T-helper 22 cell (primary cell): ENCODE measurements at regions not wholly inside any gene's neighbourhood (a gene's known extent, or its start where the extent isn't known, plus 50 kb on each side); places are given as distances from the start of the nearest gene placed in this dataset.

Experiments
- DNase-seq: peaks from one replicate; pipeline ENCODE4 v3.0.0-alpha.2; 2020; ENCODE audit warnings: low read depth

DNA sequence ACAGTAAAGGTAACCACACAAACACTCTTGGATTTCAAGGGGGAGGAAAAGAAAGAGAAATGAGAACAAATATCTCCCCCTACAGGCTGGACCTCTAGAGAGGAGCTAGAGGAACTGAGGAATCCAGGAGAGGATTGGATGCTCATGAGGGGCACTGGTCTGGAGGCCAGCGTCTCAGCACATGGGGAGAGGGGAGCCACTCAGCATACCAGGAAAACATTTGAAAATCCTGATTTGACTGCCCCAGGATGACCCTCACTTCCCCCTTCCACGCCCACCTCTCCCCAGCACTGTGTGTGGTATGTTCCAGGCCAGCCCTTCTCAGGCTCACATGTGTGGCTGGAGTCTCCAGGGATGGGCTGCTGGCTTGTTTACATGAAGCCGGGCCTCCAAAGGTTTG, 396.8 kb upstream of the ID2 start:
- DNase-seq, result no peak

DNA sequence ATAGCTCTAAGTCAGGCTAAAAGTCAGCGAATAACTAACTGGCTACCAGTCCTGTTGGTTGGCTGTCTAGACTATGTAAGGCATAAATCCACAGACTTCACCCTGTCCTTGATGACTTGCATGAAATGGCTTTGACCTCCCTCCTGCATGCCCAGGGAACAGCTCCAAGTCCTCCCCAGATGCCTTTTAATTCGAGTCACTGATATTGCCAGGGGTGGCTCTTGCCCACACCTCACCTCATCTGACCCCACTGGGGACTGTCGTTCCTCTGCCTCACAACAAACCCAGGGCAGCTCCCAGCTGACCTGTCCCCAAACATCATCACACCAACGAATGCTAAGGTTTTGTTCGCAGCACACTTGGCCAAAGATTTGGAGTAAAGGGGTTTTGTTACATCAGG, 396.0 kb upstream of the ID2 start:
- DNase-seq, result no peak

DNA sequence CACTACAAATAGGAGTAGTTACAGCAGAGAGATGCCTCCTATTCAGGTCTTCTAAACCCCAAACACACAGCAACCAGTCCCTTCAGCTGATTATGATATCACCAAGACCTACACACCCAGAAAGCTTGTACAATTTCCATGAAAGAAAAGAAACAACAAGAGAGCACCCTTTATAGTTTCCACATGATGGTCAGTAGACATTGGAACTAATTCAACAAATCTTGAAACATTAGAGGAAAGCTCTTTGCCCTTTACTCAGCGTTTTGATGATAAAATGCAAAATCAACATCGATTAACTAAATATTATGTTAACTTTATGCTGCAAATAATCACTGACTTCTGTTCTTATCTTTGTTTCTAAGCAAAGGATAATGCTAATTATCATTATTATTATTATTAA, 393.6 kb upstream of the ID2 start:
- DNase-seq, result no peak

DNA sequence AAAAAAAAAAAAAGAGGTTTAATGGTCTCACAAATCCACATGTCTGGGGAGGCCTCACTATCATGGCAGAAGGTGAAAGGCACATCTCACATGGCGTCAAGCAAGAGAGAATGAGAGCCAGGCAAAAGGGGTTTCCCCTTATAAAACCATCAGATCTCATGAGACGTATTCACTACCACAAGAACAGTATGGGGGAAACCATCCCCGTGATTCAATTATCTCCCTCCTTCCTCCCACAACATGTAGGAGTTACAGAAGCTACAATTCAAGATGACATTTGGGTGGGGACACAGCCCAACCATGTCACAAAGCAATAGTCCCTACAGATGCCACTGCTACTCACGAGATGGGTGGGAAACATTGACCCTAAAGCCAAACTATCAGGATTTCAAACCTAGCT, 392.7 kb upstream of the ID2 start:
- DNase-seq, result no peak

DNA sequence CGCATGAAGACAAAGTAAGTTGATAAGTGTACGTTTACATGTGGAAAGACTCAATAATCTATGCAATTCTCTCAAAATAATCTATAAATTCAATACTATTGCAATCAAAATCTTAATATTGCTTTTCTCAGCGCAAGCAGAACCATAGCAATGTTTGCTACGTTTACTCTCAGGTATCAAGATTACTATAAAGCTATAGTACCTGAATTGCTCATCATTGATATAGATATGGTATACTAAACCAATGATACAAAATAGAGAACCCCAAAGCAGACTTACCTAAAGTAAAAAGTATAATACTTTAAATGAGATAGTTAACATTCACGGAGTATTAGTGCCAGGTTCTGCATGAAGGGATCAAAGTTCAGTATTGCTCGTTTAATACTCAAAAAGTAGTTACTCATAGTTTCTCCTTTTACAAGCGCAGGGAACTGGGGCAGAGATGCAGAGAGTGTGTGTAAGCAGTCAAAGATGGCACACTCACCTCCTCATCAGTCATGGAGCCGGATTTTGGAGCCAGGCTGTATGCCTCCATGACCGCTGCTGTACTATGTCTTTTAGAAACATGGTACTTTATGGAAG, 391.0 kb upstream of the ID2 start:
- DNase-seq, result no peak

DNA sequence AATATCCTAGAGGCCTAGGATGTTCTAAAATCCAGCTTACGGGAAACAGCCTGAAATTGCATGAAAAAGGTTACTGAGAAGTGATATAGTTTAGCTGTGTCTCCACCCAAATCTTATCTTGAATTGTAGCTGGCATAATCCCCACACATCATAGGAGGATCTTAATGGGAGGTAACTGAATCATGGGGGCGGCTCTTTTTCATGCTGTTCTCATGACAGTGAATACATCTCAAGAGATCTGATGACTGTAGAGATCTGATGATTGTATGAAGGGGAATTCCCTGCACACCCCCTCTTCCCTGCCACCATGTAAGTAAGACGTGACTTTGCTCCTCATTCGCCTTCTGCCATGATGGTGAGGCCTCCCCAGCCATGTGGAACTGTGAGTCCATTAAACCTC, 385.6 kb upstream of the ID2 start:
- DNase-seq, result no peak

DNA sequence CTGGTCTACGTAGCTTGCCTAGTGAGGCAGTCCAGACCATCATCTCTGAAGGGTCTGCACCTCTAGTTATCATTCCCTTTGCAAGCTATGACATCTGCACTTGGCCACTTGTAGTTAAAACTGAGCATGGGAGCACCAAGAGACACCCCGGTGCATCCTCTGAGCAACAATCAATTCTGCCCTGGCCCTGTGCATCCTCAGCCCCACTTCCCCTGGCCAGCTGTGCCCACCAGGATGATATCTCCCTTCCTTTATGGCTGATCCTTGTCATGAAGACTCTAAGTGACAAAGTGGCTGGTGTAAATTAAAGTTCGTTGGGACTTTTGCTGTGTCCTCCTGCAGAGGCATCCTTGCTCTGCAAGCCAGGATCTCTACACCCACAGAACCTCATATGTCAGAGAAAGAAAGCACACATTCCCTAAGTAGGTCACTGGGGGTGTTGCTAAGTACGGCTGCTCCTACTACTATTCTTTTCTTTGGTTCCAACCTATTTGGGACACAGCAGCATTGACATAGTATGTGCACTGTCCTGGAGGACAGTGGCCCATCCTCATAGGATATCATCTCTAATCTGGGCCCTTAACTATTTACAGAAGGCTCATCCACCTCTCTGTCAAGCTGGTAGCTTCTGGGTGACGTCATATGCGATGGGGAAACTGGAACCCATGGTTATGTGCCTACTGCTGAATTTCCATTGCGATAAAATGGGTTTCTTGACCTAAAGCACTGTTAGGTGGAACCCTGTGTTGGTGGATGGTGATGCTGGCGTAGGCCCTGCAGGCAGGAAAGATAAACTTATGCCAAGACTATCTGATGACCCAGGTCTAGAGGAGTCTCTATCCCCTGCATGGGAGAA, 384.3 kb upstream of the ID2 start:
- no peak for DNase-seq

DNA sequence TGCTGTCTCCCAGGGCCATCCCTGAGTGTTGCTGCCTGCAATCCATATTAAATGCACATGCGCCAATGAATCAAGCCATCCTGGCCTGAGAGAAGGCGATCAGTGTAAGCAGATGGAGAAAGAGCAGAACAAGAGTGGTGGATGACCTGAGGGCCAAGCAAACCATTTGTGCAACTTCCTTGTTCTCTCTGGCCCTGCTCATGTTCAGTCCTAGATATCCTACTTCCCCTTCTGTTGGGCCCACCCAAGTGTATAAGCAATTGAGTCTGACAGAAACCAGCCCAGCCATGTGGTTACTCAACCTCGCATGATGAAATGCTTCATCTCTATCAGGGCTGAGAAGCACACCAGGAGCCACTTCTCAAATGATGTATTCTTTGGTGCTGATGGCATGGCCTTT, 383.1 kb upstream of the ID2 start:
- DNase-seq, result no peak

DNA sequence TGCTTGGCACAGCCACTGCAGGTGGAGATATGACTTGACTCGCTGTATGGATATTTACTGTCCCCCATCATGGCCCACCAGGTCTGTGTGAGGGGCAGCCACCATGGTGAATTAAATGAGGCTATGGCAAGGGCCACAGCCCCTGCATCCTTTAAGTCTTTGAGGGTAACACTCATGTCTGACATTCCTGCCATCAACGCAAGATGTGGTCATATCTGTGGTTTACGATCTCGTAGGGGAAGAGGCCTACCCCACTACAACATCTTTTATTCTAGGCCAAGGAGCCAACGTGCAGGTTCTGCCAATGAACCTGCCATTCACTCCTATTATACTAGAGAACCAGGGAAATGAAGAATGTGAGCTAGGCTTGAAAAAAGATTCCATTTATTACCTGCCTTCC, 381.6 kb upstream of the ID2 start:
- DNase-seq, result no peak

DNA sequence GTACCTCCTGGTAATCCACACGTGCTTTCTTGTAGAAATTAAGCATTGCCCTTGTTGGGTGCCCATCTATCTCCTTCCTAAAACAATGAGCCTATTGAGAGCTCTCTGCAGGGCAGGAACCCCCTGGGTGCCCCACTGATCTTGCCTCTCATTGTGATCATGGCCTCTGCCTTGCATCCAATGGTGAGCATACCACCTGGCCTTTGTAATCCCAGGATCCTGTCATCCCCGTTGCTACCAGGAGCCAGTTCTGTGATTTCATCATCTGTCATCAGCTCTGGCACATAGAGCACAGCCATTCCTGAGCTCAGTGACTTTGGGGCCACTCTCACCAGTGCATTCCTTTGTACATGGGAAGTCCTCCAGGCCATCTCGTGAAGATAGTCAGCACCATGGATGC, 381.0 kb upstream of the ID2 start:
- DNase-seq, result no peak

DNA sequence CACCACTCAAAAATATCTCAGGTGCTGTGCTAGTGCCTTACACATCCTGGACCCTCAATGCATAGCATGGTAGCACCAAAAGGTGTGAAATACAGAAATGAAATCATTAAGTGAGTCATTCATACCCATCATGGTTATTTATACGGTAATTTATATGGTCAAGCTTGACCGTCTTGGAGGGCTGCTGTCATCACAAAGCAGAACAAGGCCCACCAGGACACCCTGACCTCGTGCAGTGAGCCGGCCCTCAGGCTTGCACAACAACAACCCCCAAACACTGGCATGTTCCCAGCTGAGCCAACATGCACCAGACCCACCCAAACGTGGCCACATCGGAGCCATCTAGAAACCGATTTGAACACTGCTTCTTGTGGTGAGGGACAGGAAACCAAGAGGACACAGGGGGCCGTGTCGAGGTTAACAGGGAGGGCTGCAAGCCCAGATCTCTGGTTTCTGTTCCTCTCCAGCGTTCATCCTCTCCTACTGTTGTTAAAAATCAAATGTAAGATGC, 378.5 kb upstream of the ID2 start:
- peak; percentile 56 for DNase-seq

DNA sequence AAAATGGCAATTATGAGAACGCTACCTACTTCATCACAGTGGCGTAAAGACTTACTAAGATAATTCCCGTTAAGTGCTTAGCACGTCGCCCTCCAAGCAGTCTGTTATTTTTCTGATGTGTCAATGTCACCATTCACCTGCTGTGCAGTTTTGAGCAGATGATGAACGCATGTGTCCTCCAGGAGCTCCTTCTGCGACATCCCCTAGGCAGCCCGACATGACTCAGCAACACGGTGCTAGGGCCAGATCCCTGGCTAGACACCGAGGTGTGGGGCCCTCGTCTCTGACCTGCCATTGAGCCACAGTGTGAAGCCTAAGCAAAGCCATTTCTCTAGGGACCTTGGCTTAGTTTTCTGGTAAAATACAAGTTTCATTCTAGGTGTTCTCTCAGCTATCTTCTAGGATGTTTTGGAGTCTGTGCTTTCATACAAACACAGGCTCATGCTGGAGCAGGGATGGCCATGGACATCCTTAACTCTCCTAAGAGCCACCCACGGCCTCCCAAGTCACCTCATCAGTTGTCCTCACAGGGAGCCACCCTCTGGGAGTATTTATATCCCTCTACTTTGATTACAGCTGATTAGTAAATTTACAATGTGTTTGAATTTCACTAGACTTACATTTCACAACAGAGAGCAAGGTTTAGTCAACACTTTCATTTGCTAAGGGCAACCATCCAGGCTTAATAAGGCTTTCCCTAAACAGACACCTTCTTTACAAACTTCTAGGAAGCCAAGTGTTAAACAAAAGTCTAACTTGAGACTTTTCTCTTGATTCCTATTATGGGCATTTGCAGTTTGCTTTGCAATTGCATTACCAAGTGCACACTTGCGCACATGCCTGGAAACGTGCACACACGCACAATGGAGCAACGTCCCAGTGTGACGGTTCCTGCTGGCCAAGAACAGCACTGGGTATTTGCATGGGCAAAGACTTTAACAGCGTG, 376.8 kb upstream of the ID2 start:
- DNase-seq, result no peak

DNA sequence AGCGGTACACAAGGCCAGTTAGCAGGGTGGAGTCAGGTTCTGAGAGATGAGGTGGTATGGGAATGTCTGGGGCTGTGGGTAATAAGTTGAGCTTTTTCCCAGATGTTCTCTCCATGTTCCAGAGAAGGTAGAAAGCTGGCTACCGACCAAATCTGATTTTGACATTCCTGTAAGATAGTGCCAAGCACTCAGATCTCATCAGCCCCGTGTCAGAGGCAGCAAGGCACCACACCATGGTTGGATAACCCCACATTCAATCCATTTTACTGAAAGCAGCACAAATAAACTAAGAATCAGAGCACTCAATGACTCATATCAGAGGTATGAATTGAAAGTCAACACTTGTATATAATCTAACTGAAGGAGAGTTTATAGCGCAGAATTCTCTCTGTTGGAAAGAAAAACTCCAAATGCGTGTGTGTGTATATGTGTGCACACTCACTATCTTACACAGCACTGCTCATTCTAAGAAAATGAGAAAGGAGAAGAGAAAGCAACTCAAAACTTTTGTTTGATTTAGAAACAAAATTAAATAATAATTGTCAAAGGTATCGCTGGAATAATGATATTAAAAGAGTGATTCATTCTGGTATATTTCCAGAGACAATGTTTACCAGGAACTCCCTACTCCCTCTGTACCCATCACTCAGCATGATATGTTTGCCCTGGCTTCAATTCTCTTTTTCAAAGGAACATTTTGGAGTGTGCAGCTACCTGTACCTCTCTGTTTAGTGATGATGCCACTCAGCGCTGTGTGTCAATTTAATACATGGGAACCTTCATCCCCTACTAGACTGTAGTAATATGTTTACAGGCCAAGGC, 375.1 kb upstream of the ID2 start:
- no peak for DNase-seq

DNA sequence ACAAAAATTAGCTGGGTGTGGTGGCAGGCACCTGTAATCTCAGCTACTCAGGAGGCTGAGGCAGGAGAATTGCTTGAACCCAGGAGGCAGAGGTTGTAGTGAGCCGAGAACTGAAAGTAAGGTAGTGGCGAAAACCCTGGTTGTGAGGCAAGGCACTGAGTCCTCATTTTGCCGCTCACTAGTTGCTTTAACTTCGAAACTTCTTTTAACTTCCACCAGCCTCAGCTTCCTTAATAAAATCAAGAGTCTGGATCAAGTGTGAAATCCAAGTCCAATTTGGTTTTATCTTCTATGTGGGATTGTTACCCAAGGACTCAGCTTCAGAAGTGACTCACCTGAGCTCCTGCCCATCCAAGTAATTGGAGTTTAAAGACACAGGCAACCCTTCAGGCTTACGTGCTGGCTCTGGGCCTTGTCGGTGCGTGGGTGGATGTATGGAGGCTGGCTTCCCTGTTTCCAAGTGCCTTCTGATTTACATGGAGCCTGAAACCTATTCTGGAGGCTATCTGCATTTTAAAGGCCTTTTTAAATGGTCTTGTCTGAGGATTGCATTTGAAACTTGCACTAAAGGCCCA, 374.2 kb upstream of the ID2 start:
- DNase-seq, result no peak

DNA sequence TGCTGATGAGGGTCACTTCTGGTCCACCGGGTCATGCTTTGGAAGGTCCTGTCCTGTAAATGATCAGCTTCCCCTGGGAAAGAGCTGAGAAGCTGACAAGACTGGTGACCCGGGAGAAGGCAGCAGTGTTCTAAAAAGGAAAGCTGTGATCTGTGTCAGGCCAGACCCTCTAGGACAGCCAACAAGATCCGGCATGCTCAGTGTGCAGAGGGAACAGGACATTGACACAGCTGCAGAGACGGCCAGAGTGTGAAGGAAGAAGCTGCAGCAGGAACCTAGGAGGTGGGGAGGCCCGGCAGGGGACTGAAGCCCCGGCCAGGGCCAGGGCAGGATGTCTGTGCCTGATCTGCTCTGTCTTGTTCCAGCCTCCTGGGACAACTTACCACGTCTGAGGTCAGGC, 372.7 kb upstream of the ID2 start:
- no peak for DNase-seq

DNA sequence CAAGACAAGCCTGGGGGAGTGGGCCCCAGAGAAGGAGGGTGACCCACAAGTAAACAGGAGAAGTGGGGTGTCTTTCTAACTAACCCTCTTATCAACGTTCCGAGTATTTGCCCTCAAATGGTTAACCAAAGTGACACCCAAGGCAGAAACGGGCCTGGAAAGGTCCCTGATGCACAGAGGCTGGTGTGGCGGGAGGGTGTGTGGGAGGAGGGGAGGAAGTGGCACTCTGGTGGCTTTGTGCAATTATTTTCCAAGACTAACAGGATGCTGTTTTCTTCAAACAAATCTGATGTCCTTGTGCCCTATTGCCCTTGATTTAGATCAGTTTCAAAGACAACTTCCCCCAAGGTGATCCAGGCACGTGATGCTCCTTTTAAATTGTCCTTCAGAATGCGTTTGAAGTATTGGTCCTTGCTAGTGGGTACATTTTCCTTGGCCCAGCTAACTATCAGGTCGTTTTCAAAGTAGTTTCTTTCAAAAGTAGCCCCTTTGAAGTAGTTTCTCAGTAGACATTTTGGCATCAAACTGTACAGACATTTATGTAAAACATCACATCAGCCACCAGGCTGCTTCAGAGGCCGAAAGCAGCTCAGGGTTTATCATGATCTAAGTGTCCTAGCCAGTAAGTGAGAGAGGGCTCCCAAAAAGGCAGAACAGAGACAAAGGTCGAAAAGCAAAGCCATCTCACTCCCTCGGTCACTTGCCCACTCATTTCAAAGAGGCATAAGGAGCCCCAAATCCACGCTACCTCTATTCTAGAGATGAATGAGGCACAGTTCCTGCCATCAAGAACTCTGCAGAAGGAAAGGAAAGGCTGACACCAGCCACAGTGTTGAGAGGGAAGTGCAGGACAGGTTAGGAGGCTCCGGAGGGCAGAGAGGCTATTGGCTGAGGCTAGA, 371.1 kb upstream of the ID2 start:
- DNase-seq, result no peak

DNA sequence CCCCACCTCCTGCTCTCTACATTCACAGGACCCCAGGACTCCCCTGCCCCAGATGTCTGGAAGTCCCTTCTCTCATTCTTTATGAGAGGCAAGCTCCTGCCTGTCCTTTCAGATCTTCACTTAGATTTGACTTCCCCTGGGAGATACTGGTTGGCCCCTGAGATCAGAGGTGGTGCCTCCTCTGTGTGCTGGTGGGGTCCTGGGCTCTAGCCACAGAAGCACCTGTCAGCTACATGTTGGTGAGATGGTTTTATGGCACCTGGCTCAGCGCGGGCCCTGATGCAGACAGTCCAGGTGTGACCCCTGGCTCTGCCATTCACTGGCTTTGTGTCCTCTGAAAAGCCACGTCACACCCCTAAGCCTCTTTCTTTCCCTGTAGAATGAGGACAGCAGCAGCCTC, 369.6 kb upstream of the ID2 start:
- DNase-seq, result no peak

DNA sequence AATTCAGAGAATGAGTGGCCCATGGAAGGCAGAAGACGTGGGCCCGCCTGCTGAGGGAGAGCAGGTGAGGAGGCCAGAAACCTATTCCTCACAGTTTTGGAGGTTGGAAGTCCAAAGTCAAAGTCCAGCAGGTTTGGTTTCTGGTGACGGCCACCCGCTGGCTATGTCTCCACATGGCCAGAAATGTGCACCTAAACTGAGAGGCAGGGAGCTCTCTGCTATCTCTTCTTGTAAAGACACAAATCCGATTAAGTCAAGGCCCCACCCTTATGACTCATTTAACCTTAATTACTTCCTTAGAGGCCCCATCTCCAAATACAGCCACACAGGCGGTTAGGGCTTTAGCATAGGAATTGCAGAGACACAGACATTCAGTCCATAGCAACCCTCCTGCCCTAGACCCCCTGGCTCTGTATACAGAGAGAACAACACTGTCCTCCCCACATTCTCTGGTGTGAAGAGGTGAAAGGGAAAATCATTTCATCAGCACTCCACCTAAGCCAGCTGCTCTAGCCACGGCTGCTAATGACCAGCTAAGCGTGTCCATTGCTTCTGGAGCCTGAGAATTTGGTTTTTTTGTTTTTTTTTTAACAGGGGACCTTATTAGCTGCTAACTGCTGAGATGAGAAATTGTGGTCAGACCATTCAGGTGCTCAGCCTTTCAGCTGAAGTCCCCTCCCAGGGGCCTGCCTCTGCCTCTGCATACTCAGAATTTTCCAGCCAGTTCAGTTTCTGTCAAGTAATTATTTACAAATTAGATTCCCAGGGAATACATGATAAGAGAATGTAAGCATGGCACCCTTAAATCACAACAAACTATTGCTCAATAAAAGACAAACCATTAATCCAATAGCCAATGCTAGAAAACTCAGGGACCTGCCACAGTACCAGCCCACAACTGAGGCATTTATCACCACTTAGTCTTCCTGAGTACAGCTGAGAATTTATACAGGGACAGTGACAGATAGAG, 368.7 kb upstream of the ID2 start:
- DNase-seq, result no peak

DNA sequence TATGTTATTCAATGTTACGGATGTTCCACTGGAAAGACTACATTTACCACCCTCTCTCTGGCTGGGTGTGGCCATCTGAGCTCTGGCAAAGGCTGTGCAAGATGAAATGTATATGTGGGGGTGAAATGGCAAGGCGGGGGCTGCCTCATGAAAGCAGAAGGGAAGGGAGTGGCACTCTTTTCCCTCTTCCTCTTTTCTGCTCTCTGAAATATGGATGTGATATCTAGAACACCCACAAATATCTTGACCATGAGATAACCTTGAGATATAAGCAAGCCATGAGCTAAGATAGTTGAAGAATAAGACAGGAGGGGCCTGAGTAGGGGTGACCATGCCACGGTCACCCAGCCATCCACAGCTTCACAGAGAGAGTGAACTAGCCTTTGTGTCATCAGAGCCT, 367.8 kb upstream of the ID2 start:
- DNase-seq, result no peak
